ENCODE measurements at regions not wholly inside any gene's neighbourhood (a gene's known extent, or its start where the extent isn't known, plus 50 kb on each side); places are given as distances from the start of the nearest gene placed in this dataset.

DNA sequence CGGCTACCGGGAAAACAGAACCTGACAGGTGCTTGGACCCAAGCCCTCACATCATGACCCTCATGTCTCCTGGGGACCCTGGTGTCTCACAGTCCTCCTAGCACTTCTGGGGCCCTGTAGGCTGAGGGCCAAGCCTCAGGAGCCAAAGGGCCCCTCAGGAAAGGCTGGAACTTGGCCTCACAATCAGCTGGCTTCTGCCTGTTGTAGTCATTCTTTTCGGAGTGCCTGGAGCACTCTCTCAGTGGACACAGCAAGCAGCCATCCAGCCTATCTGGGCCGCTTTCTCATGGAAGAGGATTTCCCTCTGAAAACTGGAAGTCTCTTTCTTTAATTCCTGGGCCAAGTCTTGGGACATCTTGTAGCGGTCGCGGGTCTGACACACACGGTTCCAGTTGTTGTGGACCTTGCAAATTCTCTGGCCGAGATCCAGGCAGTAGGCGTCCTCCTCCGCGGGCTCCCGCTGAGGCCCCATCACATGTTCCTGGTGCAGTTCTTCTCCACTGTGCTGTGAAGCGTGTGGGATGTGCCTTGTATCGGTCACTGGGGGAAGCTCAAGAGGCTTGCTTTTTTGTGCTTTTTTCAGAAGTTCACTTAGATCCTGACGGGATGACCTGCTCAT lies 169.3 kb downstream of the EMP1 start:
- no peak for TF ChIP-seq SUZ12 (IDR thresholded peaks at IDR 0.05; ENCODE audit: unreplicated experiment)
- TF ChIP-seq, protein P1, sequence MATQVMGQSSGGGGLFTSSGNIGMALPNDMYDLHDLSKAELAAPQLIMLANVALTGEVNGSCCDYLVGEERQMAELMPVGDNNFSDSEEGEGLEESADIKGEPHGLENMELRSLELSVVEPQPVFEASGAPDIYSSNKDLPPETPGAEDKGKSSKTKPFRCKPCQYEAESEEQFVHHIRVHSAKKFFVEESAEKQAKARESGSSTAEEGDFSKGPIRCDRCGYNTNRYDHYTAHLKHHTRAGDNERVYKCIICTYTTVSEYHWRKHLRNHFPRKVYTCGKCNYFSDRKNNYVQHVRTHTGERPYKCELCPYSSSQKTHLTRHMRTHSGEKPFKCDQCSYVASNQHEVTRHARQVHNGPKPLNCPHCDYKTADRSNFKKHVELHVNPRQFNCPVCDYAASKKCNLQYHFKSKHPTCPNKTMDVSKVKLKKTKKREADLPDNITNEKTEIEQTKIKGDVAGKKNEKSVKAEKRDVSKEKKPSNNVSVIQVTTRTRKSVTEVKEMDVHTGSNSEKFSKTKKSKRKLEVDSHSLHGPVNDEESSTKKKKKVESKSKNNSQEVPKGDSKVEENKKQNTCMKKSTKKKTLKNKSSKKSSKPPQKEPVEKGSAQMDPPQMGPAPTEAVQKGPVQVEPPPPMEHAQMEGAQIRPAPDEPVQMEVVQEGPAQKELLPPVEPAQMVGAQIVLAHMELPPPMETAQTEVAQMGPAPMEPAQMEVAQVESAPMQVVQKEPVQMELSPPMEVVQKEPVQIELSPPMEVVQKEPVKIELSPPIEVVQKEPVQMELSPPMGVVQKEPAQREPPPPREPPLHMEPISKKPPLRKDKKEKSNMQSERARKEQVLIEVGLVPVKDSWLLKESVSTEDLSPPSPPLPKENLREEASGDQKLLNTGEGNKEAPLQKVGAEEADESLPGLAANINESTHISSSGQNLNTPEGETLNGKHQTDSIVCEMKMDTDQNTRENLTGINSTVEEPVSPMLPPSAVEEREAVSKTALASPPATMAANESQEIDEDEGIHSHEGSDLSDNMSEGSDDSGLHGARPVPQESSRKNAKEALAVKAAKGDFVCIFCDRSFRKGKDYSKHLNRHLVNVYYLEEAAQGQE (IDR thresholded peaks at IDR 0.05; ENCODE audit: low read depth, low read length), result no peak

All from GM12878 (cell line).